ENCODE measurements at regions not wholly inside any gene's neighbourhood (a gene's known extent, or its start where the extent isn't known, plus 50 kb on each side); places are given as distances from the start of the nearest gene placed in this dataset.
"Not testable (repeated sequence)": the region's sequence is repeated elsewhere in the genome, so short reads cannot be mapped to it uniquely, and the experiment has no call there.

DNA sequence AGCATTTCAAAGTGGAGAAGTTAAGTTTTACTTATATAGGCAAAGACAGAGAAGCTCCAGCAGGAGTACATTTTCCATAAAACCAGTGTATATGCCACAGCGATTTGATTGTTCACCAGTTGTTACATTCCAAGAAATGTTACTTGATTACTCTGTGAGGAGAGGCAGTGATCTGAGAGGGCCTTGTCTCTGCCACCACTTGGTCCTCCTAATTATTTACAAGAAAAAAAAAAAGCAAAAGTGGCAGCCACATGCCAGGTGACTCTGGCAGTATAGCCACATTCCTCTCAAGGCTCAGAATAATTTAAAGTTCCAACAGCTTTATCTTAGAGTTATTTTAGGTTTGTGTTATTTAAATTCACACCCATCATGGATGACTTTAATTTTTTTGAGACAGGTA, 1077.8 kb downstream of the ZPLD1 start:
- no peak for DNase-seq

DNA sequence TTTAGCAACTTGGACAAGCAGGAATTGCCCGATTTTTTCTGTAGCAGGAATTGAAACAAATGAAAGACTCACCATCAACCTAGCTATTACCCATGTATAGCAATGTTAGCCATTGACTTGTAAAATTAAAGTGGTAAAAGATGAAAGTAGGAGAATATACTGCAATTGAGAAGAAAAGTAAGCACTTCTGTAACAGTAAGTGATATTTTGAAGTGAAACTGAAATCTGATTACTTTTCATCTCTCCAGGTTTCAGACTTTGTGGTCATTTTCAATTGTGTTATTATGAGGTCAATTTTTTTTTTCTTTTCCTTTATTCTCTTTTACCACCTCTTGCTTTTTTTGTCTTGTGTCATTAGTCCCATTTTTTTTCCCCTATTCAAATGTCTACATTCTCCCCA, 1078.2 kb downstream of the ZPLD1 start:
- DNase-seq, result no peak

DNA sequence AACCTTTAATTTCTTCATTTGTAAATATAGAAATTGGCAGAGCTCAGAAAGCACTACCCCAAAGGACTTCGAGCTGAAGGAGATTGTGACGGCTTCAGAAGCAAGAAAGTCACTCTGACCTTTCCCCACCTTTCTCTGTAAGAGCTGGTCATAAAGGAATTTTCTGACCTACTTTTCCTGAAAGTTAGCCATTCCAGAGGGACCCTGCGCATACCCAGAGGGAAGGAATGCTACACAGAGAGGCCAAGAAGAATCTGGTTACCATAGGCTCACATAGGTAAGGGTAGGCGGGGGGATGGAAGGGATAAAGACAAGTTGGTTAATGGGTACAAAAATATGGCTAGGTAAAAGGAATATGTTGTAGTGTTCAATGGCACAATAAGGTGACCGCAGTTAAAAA, 1080.3 kb downstream of the ZPLD1 start:
- no peak for DNase-seq

DNA sequence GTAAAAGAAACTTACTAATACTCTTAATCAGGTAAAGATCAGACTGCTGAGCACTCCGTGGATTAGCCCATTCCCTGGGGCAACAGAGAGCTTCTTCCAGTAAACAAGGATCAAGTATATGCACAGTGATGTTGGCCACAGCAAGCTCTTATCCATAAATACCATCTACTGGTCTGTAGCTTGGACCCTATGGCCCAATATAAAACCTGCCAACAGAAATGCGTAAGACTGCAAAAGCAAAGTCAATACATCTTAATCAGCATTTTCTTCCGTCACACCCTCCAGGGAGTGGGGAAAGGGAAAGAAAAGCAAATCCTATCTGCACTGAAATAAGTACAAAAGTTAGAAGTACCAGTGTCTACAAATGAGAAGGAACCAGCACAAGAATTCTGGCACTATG, 1082.1 kb downstream of the ZPLD1 start:
- DNase-seq, result no peak

DNA sequence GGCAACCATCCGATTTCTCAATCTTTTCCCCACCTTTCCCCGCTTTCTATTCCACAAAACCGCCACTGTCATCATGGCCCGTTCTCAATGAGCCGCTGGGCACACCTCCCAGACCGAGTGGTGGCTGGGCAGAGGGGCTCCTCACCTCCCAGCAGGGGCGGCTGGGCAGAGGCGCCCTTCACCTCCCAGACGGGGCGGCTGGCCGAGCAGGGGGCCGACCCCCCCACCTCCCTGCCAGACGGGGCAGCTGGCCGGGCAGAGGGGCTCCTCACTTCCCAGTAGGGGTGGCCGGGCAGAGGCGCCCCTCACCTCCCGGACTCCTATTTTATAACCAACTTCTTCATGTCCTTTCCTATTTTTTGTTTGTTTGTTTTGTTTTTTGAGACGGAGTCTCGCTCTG, 1096.5 kb downstream of the ZPLD1 start:
- not testable (repeated sequence) for DNase-seq

DNA sequence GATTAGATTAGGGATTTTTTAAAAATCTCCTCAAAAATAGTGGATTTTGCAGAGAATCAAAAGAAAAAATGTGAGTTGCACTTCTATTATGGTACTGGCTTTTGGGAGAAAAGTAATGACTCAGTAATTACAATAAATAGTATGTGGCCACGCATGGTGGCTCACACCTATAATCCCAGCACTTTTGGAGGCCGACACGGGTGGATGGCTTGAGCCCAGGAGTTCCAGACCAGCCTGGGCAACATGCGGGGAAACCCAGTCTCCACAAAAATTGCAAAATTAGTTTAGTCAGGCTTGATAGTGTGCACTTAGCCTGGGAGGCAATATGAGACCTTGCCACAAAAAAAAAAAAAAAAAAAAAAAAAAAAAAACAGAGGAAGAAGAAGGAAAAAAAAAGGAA, 1098.2 kb downstream of the ZPLD1 start:
- no peak for DNase-seq

DNA sequence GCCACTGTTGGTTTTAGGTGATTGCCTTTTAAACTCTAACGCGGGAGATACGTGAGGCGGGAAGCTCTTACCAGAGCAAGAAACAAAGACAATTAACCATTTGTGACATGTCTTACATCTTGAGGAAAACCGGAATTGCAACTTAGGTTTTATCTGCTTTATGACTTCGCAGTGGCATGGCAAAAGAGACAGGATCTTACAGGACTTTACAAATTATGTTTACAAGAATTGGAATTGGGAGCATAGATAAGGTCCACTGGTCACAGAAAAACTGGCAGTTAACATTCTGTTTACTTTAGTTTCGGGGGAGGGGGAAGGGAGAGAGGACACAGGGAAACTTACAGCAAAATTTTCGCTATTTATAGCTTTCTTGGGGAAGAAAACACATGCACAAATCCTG, 1119.6 kb downstream of the ZPLD1 start:
- DNase-seq, result no peak

DNA sequence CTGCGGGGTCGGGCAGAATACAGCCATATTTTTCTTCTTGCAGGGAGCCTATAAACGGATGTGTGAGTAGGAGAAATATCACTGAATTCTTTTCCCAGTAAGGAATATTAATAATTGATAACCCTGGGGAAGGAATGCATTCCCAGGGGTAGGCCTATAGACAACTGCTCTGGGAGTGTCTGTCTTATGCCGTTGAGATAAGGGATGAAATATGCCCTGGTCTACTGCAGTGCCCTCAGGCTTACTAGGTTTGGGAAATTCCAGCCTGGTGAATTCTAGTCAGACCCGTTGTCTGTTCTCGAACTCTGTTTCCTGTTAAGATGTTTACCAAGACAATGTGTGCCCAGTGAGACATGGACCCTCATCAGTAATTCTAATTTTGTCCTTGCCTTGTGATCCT, 1129.3 kb downstream of the ZPLD1 start:
- not testable (repeated sequence) for DNase-seq

DNA sequence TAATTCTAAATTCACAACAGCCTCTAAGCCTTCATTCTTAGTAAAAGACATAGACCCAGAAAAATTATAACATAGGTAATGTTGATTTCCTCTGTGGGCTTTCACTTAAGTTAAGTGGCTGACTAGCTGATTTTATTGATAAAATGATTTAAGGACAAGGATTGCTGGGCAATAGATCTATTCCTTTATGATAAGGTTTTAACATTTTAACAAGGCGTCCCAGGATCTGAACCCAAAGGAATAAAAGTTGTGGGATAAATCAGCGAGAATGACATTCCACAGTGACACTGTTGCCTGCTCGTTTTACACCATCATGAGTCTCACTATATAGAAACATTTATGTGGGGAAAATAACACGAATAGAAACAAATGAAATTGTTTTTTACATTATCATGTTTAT, 1151.0 kb downstream of the ZPLD1 start:
- DNase-seq, result no peak

DNA sequence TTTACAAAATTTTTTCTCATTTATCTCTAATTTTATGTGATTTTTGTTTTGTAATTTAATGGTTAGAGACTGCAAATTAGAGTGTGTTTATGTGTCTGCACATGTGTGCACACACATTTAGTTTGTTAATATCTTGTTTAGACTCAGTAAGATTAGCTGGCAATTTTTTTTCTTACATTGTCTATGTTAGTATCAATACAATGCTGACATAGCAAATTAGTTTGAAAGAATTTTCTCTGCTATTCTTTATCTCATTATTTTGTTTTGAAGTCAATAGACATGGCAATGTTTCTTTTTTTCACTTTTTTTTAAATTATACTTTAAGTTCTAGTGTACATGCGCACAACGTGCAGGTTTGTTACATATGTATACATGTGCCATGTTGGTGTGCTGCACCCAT, 1155.0 kb downstream of the ZPLD1 start:
- DNase-seq, result no peak

DNA sequence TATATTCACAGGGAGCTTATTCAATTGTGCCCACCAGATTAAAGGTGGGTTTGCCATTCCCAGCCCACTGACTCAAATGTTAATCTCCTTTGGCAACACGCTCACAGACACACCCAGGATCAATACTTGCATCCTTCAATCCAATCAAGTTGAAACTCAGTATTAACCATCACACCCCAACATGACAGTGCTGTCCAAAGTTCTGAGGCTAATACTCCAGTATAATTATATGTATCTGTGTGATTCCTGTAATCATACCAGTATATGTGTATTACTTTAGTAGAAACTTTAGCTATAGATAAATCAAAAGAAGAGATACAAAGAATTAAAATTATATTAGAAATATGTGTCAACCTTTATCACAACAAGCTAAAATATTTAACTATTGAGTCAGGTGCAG, 1166.0 kb downstream of the ZPLD1 start:
- no peak for DNase-seq

DNA sequence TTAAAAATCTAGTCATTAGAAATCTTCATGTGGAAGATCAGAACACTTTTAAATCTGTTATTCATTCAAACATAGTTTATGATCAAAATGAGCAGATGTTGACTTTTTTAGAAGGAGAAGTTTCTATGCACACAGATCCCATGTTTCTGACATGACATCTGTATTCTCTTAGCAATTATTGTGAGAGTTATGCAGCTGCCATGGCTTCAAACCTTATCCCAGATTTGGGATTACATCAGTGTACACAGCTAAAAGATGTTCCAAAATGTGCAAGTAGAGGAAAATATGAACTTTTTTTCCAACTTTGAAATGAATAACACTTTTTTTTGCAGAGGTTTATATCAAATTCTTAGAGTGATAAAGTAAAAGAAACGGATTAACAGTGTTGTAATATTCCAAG, 1166.9 kb downstream of the ZPLD1 start:
- no peak for DNase-seq

DNA sequence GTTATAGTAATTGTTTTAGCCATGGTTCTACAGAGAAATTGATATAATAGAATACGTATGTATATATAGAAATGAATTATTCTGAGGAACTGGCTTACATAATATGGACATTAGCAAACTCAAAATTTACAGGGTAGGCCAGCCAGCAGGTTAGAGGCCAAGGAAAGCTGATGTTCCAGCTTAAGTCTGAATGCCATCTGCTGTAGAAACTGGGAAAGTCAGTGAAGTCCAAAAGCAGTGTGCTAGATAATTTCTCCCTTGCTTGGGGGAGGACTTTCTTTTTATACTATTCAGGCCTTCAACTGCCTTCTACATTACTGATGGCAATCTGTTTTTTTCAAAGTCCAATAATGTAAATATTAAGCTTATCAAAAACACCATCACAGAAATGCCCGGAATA, 1174.7 kb downstream of the ZPLD1 start:
- DNase-seq, result no peak

DNA sequence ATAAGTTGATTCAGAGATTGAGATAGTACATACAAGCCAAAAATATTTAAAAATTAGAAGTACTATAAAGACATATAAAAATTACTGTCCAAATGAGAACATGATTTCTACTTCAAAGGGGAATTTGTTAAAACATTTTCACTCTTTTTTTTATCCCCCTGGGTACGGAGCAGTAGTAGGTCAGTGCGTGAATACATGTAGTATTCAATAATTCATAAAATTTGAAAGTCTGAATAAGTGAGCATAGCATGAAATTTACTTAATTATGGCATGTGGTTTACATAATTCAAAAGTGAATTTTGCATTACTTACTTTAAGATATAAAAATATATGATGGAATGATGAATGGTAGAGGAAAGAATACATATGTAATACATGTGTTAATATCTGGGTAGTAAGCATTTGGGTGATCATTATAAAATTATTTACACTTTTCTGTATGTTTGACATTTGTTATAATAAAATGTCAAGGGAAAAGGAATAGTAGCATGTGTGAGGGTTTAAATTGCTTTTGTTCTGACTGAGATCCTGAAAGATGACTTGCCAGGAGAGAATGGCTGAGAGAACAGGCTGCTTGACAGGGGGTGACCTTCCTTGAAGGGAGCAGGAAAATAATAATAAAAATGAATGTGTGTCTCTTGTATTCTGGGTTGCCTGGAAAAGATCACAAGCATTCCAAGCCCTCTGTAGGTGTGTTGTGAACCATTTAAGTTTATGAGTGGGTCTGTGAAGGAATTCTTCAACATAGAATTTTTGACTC, 1178.8 kb downstream of the ZPLD1 start:
- no peak for DNase-seq

DNA sequence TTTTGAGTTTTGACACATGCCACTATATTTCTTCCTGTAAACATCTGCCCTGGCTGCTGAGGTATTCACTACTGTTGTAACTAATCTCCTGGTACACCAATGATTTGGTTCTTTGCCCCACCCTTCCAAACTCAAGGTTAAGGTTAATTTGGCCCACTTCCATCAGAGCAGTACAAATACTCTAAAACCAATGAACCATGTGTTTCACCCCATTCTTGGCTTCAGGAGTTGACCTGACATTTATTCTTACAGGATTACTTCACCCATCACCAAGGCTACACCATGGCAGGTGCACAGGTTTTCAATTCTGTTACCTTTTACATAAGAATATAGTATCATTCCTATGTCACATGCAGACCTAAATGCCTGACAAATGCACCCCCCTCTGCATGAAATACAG, 1179.9 kb downstream of the ZPLD1 start:
- DNase-seq, result no peak

DNA sequence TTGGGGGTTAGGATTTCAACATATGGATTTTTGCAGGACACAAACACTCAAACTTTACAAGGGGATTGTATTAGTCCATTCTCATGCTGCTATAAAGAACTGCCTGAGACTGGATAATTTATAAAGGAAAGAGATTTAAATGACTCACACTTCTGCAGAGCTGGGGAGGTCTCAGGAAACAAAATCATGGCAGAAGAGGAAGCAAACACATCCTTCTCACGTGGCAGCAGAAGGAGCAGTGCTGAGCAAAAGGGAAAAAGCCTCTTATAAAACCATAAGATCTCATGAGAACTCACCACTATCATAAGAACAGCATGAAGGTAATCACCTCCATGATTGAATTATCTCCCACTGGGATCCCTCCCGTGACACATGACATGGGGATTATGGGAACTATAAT, 1183.1 kb downstream of the ZPLD1 start:
- DNase-seq, result no peak

DNA sequence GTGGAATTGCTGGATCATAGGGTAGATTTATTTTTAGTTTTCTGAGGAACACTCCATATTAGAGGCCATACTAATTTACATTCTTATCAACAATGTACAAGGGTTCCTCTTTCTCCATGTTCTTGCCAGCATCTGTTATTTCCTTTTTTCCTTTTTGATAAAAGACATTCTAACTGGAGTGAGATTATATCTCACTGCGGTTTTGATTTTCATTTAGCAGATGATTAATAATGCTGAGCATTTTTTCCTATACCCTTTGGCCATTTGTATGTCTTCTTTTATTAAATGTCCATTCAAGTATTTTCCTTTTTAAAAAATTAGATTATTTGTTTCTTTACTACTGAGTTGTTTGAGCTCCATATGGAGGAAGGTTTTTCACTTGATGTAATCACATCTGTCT, 1189.5 kb downstream of the ZPLD1 start:
- DNase-seq, result no peak

DNA sequence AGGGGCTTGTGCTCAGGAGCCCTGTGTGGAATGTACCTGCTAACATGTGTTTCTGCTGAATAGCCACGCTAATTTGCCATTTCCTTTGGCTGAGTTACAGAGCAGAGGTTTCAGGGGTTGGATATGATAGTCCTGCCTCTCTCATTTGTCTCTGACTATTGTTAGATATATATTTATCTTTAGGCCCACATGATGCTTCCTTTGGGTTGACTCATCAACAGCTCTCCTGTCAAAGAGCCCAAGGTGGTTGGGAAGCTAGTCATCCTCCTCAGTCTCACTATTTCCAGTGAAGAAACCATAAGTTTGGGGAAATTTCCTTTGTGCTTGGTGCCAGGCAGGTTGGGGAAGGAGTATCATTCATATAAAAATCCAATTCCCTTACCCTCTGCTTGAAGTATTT, 1194.6 kb downstream of the ZPLD1 start:
- no peak for DNase-seq

DNA sequence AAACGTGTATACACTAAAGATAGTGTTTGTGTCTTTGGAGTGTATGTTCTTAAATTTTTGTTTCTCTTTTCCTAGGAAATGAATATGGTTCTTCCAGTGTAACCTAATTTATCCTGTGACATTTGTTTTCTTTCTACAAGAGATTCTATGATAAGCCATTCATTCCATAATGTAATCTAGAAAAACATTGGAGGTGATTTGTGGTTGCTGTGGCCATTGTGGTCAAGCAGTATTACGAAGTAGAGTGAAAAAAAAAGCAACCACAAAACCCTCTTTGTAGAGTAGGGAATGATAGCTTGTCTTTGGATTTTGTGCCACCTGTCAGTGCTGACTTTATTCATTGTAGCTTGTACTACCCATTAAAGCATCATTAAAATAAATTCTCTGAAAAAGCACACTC, 1209.6 kb downstream of the ZPLD1 start:
- DNase-seq, result no peak

DNA sequence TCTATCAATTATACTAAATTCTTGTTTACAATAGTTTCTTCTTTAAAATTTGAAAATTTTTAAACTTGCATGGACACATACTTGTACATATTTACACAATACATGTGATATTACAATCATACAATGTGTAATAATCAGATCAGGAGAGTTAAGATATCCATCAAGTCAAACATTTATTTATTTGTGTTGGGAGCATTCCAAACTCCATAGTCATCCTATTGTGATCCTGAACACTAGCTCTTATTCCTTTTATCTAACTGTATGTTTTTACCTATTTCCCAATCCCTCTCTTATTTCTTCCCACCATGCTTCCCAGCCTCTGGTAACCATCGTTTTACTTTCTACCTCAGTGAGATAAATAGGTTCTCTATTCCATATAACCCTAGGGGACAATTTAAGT, 1219.2 kb downstream of the ZPLD1 start:
- no peak for DNase-seq

DNA sequence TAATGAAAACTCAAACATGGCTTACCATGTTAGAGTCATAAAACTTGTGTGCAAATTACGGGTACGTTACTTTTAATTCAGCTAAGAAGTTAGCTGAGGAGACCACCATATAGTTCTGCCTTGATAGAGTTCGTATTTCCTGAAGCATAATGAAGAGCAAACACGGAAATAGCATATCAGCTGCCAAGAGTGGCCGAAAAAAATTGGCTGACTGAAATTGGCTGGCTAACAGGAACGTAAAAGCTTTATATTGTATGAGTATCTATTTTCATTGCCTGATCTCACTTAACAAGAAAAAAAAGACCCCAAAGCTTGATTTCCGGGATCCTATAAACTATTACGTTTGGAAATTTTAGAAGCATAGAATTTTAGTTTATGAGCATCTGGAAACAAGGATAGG, 1222.9 kb downstream of the ZPLD1 start:
- no peak for DNase-seq

DNA sequence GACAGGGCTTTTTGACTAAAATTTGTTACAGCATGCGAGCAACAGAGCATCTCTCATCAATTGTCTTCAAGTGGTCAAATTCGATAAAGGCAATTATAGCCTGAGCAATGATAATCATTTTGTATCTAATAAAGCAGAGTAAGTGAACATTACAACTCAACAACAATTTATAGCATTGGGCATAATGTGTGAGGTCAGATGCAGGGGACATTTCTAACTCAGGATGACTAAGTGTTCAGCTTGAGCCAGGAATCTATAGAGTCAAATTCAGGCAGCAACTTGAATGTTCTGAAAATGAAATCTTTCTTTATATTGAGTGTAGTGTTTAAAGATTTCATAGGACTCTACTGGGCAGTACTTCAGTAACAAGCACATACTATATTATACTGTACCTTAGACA, 1226.0 kb downstream of the ZPLD1 start:
- no peak for DNase-seq

DNA sequence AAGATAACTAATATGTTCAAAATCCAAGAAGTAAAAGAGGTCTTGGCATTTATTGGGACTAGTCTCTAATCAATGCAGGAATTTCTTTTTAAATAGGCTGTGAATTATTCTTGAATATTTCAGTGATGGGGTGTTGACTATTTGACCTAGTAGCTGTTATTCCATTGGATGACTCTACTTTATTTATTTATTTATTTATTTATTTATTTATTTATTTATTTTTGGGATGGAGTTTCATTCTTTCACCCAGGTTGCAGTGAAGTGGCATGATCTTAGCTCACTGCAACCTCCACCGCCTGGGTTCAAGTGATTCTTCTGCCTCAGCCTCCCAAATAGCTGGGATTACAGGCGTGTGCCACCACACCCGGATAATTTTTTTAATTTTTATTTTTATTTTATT, 1227.8 kb downstream of the ZPLD1 start:
- DNase-seq, result no peak

DNA sequence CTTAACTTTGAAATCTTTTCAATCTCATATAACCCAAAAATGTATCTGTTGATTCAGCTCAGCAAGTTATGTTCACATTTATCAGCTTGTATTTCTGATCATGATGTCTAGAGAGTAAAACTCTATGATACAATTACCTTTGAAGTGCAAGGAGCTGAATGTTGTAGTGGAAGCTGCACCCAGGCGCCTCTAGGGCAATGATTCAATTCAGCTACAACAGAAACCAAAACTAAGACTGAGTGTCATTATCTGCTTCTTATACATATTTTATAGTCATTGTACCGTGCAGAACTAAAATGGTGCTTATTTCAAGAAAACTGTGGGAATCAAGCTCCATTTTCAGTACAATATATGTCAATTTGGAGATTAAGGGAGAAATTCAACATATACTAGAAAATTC, 1237.5 kb downstream of the ZPLD1 start:
- DNase-seq, result no peak

DNA sequence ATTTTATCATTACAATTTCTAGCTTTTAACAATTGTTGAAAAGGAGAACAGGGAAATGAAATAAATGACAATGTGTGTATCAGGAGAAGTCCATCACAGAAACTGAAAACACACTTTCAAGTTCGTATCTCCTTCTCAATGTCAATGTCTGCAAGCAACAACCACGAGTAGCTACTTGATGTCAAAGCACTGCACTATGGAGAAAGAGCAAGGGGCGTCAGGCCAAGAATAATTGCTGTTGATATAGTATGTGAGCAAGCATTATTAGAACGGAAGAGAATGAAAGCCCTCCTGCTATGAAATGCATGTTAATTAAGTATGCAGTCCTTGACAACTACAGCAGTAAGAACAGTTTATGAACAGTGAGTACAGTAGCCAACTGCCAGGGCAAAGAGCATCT, 1250.1 kb downstream of the ZPLD1 start:
- DNase-seq, result no peak

DNA sequence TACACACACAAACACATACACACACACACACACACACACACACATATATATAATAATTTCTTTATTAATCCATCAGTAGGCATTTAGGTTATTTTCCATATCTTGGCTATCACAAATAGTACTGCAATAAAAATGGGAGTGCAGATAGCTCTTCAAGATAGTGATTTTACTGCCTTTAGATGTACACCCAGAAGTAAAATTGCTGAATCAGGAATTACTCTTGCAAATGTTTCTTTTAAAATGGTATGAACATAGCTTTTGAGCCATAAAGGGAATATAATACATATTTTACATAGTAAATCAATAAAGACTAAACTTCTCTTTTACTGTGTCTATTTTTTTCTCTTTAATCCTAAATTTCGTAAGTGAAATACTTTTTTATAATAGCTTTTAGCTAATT, 1251.1 kb downstream of the ZPLD1 start:
- no peak for DNase-seq

Data from EL (cell line).